GM12874 (cell line): ENCODE measurements at regions not wholly inside any gene's neighbourhood (a gene's known extent, or its start where the extent isn't known, plus 50 kb on each side); places are given as distances from the start of the nearest gene placed in this dataset.

Experiments used
- CTCF ChIP-seq: IDR thresholded peaks from 2 replicates; pipeline ENCODE4 v1.5.1; 2011; ENCODE audit warnings: low read depth, mild to moderate bottlenecking, control low read depth, low read length, moderate library complexity; ENCODE audit not compliant: insufficient read depth

GRCh38 chr10:29850371-29850770 lies 209.0 kb downstream of the JCAD start:
- no peak for TF ChIP-seq CTCF

GRCh38 chr10:29849886-29850285 lies 209.5 kb downstream of the JCAD start:
- TF ChIP-seq CTCF = no peak

GRCh38 chr10:29849126-29849833 lies 210.1 kb downstream of the JCAD start:
- no peak for TF ChIP-seq CTCF

GRCh38 chr10:29846881-29847280 lies 212.1 kb upstream of the SVIL start:
- no peak for TF ChIP-seq CTCF

GRCh38 chr10:29845166-29845565 lies 210.4 kb upstream of the SVIL start:
- TF ChIP-seq CTCF = no peak

- TF ChIP-seq CTCF = no peak
Observed at GRCh38 chr10:29843143-29843542, 208.4 kb upstream of the SVIL start.

GRCh38 chr10:29841724-29842649 lies 207.2 kb upstream of the SVIL start:
- no peak for TF ChIP-seq CTCF
